ENCODE measurements at regions not wholly inside any gene's neighbourhood (a gene's known extent, or its start where the extent isn't known, plus 50 kb on each side); places are given as distances from the start of the nearest gene placed in this dataset.

DNA sequence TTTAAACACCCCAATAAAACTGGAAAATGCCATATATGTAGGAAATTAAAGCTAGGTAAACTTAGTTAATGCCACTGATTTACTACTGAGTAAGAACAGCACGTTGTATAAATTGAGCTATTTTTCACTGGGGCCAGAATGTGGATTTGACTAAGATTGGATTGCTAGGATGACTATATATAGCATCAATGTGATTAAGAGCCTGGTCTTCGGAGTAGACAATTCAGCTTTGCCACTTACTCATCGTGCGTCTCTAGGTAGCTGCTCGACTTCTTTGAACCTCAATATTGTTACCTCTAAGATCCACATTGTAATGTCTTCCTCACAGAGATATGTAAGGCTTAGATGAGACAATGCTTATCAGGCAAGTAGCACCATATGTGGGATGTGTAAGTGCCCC is 462.5 kb downstream of the KLF12 start:
- no peak for ATAC-seq
- no peak for TF ChIP-seq ISL1 (CRISPR knock-in tag; IDR thresholded peaks at IDR 0.05)
- no peak for TF ChIP-seq ZFP3 (CRISPR knock-in tag; IDR thresholded peaks at IDR 0.05)
- no peak for TF ChIP-seq ZNF8 (CRISPR knock-in tag; IDR thresholded peaks at IDR 0.05)
- TF ChIP-seq SNAI2 (CRISPR knock-in tag; IDR thresholded peaks at IDR 0.05) = no peak
- TF ChIP-seq TCF4 (CRISPR knock-in tag; IDR thresholded peaks at IDR 0.05; ENCODE audit: borderline replicate concordance) = no peak
- no peak for TF ChIP-seq ZNF70 (CRISPR knock-in tag; IDR thresholded peaks at IDR 0.05)
- TF ChIP-seq, protein P1, sequence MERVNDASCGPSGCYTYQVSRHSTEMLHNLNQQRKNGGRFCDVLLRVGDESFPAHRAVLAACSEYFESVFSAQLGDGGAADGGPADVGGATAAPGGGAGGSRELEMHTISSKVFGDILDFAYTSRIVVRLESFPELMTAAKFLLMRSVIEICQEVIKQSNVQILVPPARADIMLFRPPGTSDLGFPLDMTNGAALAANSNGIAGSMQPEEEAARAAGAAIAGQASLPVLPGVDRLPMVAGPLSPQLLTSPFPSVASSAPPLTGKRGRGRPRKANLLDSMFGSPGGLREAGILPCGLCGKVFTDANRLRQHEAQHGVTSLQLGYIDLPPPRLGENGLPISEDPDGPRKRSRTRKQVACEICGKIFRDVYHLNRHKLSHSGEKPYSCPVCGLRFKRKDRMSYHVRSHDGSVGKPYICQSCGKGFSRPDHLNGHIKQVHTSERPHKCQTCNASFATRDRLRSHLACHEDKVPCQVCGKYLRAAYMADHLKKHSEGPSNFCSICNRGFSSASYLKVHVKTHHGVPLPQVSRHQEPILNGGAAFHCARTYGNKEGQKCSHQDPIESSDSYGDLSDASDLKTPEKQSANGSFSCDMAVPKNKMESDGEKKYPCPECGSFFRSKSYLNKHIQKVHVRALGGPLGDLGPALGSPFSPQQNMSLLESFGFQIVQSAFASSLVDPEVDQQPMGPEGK (CRISPR knock-in tag; IDR thresholded peaks at IDR 0.05; ENCODE audit: borderline replicate concordance) = no peak
- TF ChIP-seq, protein P2, sequence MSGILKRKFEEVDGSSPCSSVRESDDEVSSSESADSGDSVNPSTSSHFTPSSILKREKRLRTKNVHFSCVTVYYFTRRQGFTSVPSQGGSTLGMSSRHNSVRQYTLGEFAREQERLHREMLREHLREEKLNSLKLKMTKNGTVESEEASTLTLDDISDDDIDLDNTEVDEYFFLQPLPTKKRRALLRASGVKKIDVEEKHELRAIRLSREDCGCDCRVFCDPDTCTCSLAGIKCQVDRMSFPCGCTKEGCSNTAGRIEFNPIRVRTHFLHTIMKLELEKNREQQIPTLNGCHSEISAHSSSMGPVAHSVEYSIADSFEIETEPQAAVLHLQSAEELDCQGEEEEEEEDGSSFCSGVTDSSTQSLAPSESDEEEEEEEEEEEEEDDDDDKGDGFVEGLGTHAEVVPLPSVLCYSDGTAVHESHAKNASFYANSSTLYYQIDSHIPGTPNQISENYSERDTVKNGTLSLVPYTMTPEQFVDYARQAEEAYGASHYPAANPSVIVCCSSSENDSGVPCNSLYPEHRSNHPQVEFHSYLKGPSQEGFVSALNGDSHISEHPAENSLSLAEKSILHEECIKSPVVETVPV (CRISPR knock-in tag; IDR thresholded peaks at IDR 0.05) = no peak
- TF ChIP-seq, protein P3, sequence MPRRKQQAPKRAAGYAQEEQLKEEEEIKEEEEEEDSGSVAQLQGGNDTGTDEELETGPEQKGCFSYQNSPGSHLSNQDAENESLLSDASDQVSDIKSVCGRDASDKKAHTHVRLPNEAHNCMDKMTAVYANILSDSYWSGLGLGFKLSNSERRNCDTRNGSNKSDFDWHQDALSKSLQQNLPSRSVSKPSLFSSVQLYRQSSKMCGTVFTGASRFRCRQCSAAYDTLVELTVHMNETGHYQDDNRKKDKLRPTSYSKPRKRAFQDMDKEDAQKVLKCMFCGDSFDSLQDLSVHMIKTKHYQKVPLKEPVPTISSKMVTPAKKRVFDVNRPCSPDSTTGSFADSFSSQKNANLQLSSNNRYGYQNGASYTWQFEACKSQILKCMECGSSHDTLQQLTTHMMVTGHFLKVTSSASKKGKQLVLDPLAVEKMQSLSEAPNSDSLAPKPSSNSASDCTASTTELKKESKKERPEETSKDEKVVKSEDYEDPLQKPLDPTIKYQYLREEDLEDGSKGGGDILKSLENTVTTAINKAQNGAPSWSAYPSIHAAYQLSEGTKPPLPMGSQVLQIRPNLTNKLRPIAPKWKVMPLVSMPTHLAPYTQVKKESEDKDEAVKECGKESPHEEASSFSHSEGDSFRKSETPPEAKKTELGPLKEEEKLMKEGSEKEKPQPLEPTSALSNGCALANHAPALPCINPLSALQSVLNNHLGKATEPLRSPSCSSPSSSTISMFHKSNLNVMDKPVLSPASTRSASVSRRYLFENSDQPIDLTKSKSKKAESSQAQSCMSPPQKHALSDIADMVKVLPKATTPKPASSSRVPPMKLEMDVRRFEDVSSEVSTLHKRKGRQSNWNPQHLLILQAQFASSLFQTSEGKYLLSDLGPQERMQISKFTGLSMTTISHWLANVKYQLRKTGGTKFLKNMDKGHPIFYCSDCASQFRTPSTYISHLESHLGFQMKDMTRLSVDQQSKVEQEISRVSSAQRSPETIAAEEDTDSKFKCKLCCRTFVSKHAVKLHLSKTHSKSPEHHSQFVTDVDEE (CRISPR knock-in tag; IDR thresholded peaks at IDR 0.05) = no peak
- TF ChIP-seq CSDC2 (CRISPR knock-in tag; IDR thresholded peaks at IDR 0.05) = no peak
- TF ChIP-seq ZFP30 (CRISPR knock-in tag; IDR thresholded peaks at IDR 0.05) = no peak
- TF ChIP-seq ARNTL (CRISPR knock-in tag; IDR thresholded peaks at IDR 0.05; ENCODE audit: borderline replicate concordance, low read depth) = no peak
- TF ChIP-seq RARB (CRISPR knock-in tag; IDR thresholded peaks at IDR 0.05) = no peak
- TF ChIP-seq OSR1 (CRISPR knock-in tag; IDR thresholded peaks at IDR 0.05) = no peak
- TF ChIP-seq ZNF565 (CRISPR knock-in tag; conservative IDR thresholded peaks at IDR 0.05; ENCODE audit: low read depth) = no peak
- TF ChIP-seq, protein P4, sequence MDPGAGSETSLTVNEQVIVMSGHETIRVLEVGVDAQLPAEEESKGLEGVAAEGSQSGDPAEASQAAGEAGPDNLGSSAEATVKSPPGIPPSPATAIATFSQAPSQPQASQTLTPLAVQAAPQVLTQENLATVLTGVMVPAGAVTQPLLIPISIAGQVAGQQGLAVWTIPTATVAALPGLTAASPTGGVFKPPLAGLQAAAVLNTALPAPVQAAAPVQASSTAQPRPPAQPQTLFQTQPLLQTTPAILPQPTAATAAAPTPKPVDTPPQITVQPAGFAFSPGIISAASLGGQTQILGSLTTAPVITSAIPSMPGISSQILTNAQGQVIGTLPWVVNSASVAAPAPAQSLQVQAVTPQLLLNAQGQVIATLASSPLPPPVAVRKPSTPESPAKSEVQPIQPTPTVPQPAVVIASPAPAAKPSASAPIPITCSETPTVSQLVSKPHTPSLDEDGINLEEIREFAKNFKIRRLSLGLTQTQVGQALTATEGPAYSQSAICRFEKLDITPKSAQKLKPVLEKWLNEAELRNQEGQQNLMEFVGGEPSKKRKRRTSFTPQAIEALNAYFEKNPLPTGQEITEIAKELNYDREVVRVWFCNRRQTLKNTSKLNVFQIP (CRISPR knock-in tag; IDR thresholded peaks at IDR 0.05; ENCODE audit: borderline replicate concordance, low read depth) = no peak

DNA sequence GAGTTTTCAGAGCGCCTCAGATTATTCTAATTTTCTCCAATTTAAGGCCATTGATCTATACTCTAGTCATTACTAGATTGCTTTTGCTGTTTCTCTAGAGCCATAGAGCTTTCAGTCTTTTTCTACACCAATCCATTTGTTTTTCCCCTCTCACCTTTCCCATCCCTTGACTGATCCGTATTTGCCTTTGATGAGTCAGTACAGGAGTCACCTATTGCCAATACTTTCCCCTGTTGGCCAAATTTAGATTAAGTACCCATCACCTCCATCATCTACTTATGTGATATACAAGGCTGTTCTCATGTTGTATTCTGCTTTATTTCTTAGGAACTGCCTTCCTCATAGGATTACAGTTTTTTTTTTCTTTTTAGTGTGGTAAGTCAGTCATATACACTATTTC is 463.2 kb downstream of the KLF12 start:
- no peak for ATAC-seq

More for the DNA sequence above, 463.2 kb downstream of the KLF12 start:
- TF ChIP-seq, protein P1 (CRISPR knock-in tag; IDR thresholded peaks at IDR 0.05; ENCODE audit: borderline replicate concordance) = no peak
- TF ChIP-seq TCF4 (CRISPR knock-in tag; IDR thresholded peaks at IDR 0.05; ENCODE audit: borderline replicate concordance) (no peak), CSDC2 (CRISPR knock-in tag; IDR thresholded peaks at IDR 0.05) (no peak), ESRRG (CRISPR knock-in tag; IDR thresholded peaks at IDR 0.05) (no peak), BACH2 (CRISPR knock-in tag; IDR thresholded peaks at IDR 0.05; ENCODE audit: borderline replicate concordance) (no peak), ARNTL (CRISPR knock-in tag; IDR thresholded peaks at IDR 0.05; ENCODE audit: borderline replicate concordance, low read depth) (no peak), TOX (CRISPR knock-in tag; IDR thresholded peaks at IDR 0.05; ENCODE audit: borderline replicate concordance) (no peak), ZC3H10 (CRISPR knock-in tag; IDR thresholded peaks at IDR 0.05) (no peak), ZFP3 (CRISPR knock-in tag; IDR thresholded peaks at IDR 0.05) (no peak), GLIS3 (CRISPR knock-in tag; IDR thresholded peaks at IDR 0.05) (no peak), ZFP30 (CRISPR knock-in tag; IDR thresholded peaks at IDR 0.05) (no peak)
- TF ChIP-seq, protein P5, sequence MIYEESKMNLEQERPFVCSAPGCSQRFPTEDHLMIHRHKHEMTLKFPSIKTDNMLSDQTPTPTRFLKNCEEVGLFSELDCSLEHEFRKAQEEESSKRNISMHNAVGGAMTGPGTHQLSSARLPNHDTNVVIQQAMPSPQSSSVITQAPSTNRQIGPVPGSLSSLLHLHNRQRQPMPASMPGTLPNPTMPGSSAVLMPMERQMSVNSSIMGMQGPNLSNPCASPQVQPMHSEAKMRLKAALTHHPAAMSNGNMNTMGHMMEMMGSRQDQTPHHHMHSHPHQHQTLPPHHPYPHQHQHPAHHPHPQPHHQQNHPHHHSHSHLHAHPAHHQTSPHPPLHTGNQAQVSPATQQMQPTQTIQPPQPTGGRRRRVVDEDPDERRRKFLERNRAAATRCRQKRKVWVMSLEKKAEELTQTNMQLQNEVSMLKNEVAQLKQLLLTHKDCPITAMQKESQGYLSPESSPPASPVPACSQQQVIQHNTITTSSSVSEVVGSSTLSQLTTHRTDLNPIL (CRISPR knock-in tag; IDR thresholded peaks at IDR 0.05; ENCODE audit: low read depth) = no peak
